HEK293T (cell line): ENCODE measurements at regions not wholly inside any gene's neighbourhood (a gene's known extent, or its start where the extent isn't known, plus 50 kb on each side); places are given as distances from the start of the nearest gene placed in this dataset.

Experiments
- ARNT ChIP-seq: fragments of 450-650 bp; IDR thresholded peaks from 2 replicates; pipeline ENCODE4 v1.6.1; 2017; ENCODE audit warnings: mild to moderate bottlenecking
- BHLHE40 ChIP-seq: fragments of 450-650 bp; IDR thresholded peaks from 2 replicates; pipeline ENCODE4 v1.6.1; 2016; ENCODE audit warnings: mild to moderate bottlenecking, moderate library complexity, borderline replicate concordance
- CTBP1 ChIP-seq: fragments of 450-650 bp; IDR thresholded peaks from 2 replicates; pipeline ENCODE4 v1.6.1; 2016; ENCODE audit warnings: borderline replicate concordance
- ELF4 ChIP-seq: fragments of 450-650 bp; IDR thresholded peaks from 2 replicates; pipeline ENCODE4 v1.6.1; 2017; ENCODE audit warnings: antibody characterized with exemption
- FOXA1 ChIP-seq: fragments of 450-650 bp; IDR thresholded peaks from 2 replicates; pipeline ENCODE4 v1.6.1; 2016; ENCODE audit warnings: mild to moderate bottlenecking
- FOXK2 ChIP-seq: fragments of 450-650 bp; IDR thresholded peaks from 2 replicates; pipeline ENCODE4 v1.6.1; 2016; ENCODE audit warnings: mild to moderate bottlenecking
- FOXM1 ChIP-seq: fragments of 450-650 bp; IDR thresholded peaks from 2 replicates; pipeline ENCODE4 v1.6.1; 2017; ENCODE audit warnings: mild to moderate bottlenecking, borderline replicate concordance
- L3MBTL2 ChIP-seq: fragments of 450-650 bp; conservative IDR thresholded peaks from 2 replicates; pipeline ENCODE4 v1.6.1; 2016; ENCODE audit warnings: mild to moderate bottlenecking
- LEF1 ChIP-seq: fragments of 450-650 bp; IDR thresholded peaks from 2 replicates; pipeline ENCODE4 v1.6.1; 2017; ENCODE audit warnings: mild to moderate bottlenecking, borderline replicate concordance
- NFRKB ChIP-seq: fragments of 450-650 bp; IDR thresholded peaks from 2 replicates; pipeline ENCODE4 v1.6.1; 2016; ENCODE audit warnings: mild to moderate bottlenecking, moderate library complexity
- SP1 ChIP-seq: fragments of 450-650 bp; IDR thresholded peaks from 2 replicates; pipeline ENCODE4 v1.6.1; 2017
- SUZ12 ChIP-seq: fragments of 450-650 bp; IDR thresholded peaks from 2 replicates; pipeline ENCODE4 v1.6.1; 2016; ENCODE audit warnings: mild to moderate bottlenecking
- ZNF384 ChIP-seq: fragments of 450-650 bp; IDR thresholded peaks from 2 replicates; pipeline ENCODE4 v1.6.1; 2016
- TF ChIP-seq, protein P1 (sequence below): fragments of 450-650 bp; IDR thresholded peaks from 2 replicates; pipeline ENCODE4 v1.6.1; 2016

- no peak for TF ChIP-seq ELF4
- TF ChIP-seq ARNT = no peak
- no peak for TF ChIP-seq SUZ12
- no peak for TF ChIP-seq NFRKB
- TF ChIP-seq ZNF384 = no peak
- TF ChIP-seq FOXM1 = no peak
- no peak for TF ChIP-seq SP1
- TF ChIP-seq LEF1 = no peak
- no peak for TF ChIP-seq FOXK2
- TF ChIP-seq BHLHE40 = no peak
- no peak for TF ChIP-seq L3MBTL2
- no peak for TF ChIP-seq FOXA1
- no peak for TF ChIP-seq CTBP1
- TF ChIP-seq, protein P1, sequence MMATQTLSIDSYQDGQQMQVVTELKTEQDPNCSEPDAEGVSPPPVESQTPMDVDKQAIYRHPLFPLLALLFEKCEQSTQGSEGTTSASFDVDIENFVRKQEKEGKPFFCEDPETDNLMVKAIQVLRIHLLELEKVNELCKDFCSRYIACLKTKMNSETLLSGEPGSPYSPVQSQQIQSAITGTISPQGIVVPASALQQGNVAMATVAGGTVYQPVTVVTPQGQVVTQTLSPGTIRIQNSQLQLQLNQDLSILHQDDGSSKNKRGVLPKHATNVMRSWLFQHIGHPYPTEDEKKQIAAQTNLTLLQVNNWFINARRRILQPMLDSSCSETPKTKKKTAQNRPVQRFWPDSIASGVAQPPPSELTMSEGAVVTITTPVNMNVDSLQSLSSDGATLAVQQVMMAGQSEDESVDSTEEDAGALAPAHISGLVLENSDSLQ = no peak
Observed at GRCh38 chr11:86176165-86176884, 68.2 kb upstream of the EED start.
